Stimulated activated CD8-positive, alpha-beta memory T cell treated with anti-CD3 and anti-CD28 coated beads, Interleukin-12 subunit alpha, Interleukin-12 subunit beta, amount 100 ng/mL, for 4 hours (primary cell): ENCODE measurements at regions not wholly inside any gene's neighbourhood (a gene's known extent, or its start where the extent isn't known, plus 50 kb on each side); places are given as distances from the start of the nearest gene placed in this dataset.
"Not testable (repeated sequence)": the region's sequence is repeated elsewhere in the genome, so short reads cannot be mapped to it uniquely, and the experiment has no call there.

Source experiments
- DNase-seq: peaks from one replicate; pipeline ENCODE4 v3.0.0-alpha.2; 2020; ENCODE audit warnings: low read depth

DNA sequence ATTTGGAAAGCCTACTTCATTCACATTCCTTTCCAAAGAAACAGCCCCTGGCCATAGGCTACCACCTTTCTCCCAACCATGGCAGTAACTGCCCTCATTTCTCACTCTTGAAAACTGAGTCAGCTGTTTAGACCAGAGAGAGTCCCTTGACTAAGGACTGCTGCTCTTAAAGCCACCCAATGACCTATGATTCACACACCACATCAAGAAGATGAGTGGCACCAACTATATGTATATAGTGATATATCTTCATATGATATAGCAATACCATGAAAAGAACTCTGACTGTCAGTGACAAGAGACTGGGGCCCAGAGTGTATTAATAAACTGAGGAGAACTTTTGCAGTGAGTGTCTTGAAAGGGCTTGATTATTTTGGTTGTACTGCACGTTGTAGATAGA lies 404.5 kb upstream of the ASIC2 start:
- no peak for DNase-seq

GRCh38 chr17:33701910-33702309 lies 408.8 kb upstream of the ASIC2 start:
- no peak for DNase-seq

DNA sequence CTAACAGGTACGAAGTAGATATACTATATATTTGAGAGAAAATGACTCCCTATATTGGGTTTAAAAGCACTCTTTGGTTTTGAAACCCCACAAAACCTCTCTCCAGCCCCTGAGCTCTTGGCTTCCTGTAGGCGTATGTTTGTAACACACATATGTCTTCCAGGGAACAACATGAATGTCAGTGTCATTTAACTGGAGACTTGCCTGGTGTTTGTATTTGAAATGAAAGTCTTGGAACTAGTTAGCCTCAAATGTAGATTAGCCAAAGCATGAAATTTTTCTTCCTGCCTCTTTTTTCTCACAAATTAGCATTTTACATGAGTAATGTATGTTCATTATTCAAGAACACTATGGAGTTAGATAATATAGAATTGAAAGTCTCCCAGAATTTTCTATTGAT lies 411.8 kb upstream of the ASIC2 start:
- DNase-seq, result no peak

GRCh38 chr17:33709881-33710280 lies 416.8 kb upstream of the ASIC2 start:
- DNase-seq, result no peak

- no peak for DNase-seq
These were observed 419.0 kb upstream of the ASIC2 start for GRCh38 chr17:33712120-33712519.

GRCh38 chr17:33716957-33717356 lies 423.9 kb upstream of the ASIC2 start:
- DNase-seq, result no peak

GRCh38 chr17:33723736-33724135 lies 430.6 kb upstream of the ASIC2 start:
- DNase-seq, result not testable (repeated sequence)

GRCh38 chr17:33725675-33726271 lies 432.7 kb upstream of the ASIC2 start:
- no peak for DNase-seq

DNA sequence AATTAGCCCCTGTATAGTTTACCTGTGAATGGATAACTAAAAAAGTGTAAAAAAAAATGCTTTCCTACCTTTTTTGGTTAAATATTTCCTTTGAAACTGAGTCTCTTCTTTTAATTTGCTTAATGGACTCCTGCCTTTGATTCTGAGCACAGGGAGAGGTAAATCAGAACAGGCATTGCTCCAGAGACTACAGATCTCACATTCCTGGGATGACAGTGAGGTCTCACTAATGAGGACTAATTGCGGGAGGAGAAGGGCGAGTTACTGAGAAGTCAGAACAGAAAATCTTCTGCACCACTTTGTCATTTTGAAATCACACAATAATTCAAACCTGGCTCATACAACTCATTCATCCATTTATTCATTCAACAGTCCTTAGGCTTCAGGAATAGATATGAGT lies 437.0 kb upstream of the ASIC2 start:
- no peak for DNase-seq

DNA sequence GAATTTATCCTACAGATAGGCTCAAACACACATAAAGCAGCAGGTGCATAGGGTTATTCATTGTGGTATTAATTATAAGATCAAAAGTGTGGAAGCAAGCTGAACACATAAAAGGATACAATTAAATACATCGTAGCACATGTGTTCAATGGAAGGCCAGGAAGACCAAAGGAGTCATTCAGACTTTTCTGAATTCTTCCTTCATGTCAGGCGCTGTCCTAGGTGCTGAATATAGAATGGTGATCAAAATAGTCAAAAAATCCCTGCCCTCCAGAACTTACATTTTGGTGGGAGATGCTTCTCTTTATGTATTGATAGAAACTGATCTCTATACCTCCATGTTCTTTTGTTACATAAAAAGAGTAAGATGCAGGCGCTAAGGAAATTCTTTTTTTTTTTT lies 439.0 kb upstream of the ASIC2 start:
- no peak for DNase-seq

DNA sequence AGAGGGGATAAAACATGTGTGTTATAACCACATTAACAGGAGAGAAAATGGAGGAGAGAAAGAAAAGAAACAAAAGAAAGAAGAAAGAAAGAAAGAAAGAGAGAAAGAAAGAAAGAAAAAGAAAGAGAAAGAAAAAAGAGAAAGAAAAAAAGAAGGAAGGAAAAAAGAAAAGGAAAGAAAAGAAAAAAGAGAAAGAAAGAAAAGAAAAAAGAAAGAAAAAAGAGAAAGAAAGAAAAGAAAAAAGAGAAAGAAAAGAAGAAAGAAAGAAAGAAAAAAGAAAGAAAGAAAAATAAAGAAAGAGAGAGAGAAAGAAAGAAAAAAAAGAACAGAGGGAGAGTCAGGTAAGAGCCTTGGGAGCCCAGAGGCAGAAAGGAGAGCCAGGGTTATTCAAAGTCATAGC lies 446.6 kb upstream of the ASIC2 start:
- DNase-seq, result no peak

- DNase-seq, result no peak
These were observed 452.1 kb upstream of the ASIC2 start for GRCh38 chr17:33745047-33745760.

DNA sequence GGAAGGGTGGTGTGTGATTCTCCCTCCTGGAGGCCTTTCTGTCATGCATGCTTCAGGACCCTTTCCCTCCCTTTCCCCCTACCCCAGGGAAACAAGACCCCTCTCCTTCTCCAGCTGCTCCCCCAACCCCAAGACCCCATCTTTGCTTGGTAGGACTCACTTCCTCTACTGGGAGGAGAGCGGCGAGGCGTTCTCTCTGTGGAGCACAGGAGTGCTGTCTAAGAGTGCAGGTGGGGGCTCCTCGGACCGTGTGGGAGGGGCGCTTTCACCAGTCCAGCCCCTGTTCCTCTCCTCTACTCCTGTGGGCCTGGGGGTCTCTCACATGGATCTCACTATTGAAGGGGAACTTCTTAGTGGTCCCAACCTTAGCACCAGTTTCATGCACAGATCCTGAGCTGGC lies 456.1 kb upstream of the ASIC2 start:
- DNase-seq, result no peak

GRCh38 chr17:33750943-33751701 lies 458.0 kb upstream of the ASIC2 start:
- peak; percentile 6 for DNase-seq

DNA sequence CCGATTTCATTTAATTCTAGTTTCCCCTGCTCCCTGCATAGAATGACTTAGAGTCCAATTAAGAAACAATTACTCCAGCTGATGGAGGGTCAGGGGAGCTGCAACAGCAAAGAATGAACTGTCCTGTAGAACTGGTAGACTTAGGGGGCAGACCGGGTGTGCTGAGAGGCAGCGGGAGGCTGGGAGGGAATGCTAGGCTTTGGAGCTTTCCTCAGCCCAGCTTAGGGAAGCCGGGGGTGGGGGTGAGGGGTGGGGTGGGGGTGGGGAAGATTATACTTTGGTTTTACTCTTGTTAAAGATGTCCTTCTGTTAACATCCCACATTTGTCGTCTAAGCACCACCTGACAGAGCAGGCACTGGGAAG lies 458.6 kb upstream of the ASIC2 start:
- DNase-seq, result no peak

DNA sequence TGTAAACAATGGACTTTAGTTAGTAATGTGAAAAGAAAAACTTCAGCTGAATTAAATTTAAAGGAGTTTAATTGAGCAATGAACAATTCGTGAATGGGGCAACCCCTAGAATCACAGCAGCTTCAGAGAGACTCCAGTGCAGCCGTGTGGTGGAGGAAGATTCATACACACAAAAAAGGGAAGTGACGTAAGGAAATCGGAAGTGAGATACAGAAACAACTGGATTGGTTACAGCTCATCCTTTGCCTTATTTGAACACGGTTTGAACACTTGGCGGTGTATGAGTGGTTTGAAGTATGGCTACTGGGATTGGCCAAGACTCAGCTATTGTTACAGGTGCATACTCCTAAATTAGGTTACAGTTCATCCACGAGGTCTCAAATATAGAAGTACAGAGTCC lies 460.4 kb upstream of the ASIC2 start:
- DNase-seq, result no peak

DNA sequence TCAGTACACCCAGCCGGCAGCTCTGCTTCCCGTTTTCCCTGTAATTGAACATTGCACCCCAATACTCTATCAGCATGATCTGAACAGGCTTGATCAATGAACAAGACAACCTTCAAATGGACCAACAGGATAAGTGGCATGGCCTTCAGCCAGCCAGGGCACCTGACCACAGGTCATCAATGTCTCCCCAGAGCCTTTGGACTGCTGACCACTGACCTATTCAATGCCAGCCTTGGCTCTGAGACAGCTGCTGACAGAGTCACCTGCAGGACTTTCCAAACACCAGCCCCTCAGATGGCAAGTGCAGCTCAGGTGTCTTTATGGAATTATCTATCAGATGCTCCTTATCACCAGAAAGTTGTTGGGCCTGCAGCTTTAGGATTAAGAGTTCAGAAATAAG lies 462.9 kb upstream of the ASIC2 start:
- DNase-seq, result no peak

GRCh38 chr17:33765871-33766270 lies 472.8 kb upstream of the ASIC2 start:
- DNase-seq, result no peak

DNA sequence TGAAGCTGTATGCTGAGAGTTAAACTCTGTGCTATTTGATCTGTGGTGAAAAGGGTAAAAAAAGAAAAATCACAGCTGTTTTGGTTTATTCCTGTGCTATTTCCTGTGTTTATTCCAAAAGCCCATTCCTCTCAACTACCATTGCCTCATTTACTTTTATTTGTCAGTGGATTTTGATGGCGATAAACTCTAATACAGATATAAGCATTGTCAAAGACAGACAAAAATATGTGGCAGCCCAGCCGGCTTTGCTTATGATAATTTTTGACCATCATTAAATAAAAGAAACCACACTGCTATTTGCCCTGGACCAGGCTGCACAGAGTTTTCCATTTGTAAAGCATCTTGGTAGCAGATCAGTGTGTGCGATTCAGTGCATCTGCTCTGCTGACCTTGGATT lies 473.6 kb upstream of the ASIC2 start:
- no peak for DNase-seq

DNA sequence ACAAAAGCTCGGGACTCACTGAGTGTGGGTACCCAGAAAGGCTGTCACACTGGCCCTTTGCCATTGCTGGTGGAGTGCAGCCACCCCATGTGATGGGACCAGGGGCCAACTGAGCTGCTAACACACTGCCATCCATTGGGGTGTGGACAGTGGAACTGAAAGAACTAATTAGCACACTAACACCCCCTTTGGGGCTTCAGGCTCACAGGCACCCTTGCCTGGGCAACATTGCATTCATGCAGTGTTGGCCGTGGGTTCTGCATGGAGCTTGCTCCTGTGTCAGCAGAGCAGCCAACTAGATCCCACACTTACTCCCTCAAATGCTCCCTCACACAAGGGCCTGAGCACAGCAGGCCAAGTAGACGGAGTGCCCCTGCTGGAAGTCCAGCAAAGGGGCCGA lies 476.0 kb upstream of the ASIC2 start:
- DNase-seq, result no peak

GRCh38 chr17:33776304-33776703 lies 478.8 kb upstream of the CCL2 start:
- DNase-seq, result no peak

DNA sequence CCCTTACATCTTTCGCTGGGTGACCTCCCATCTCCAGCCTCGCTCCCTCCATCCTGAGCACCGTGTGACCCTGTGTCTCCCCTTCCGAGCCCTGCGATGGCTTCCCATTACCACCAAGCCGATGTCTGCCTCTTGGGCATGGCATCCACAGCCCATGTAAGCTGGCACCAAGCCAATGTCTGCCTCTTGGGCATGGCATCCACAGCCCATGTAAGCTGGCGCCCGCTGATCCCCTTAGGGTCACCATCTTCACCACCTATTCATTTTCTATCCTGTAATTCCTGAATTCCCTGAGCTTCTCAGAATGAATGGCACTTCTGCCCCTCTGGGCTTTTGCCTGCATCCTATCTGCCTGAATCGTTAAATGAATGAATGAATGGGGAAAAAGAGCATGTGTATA lies 478.2 kb upstream of the CCL2 start:
- no peak for DNase-seq

DNA sequence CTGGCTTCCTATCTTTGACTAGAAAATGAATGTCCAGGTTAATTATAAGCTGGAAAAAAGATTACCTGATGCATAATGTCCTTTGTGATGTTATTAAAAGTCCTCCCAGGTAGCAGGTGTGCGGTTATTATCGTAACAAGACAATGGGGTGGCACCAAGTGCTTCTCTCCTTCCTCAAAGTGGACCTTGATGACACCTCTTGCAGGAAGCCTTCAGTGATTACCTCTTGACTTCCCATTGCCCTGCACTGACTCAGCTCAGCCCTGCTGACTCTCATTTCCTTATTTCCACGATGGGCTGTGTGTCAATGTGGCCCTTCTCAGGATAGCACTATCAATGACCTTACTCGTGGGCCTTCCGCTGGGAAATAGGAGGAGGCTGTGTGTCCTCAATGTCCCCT lies 477.4 kb upstream of the CCL2 start:
- no peak for DNase-seq
